GM21786 (cell line): ENCODE measurements at regions not wholly inside any gene's neighbourhood (a gene's known extent, or its start where the extent isn't known, plus 50 kb on each side); places are given as distances from the start of the nearest gene placed in this dataset.

Experiments used
- ATAC-seq: cut with Tn5 transposase; IDR thresholded peaks from one replicate; pipeline ENCODE4 v1.9.1; 2021; ENCODE audit not compliant: unreplicated experiment

DNA sequence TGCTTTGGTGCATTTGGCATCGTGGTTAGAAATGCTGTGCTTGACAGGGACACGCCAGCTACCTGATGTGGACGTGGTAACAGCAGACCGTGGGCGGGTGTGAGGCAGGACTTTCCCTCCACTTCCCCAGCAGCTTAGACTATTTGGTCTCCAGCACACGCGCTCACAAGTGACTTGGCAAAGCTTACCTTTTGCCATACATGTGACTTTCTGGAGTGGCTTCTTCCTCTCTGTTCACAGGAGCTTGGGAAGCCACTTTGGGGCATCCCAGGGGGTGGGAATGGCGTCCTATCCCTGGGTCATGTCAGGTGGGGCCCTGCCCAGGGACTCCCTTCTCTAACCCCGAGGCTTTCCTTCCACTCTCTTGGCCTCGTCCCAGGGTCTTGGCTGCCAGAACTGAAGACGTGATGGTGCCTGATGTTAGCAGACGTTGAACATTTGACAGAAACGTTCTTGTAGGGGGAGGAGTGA, 228.7 kb upstream of the KLF6 start:
- peak; percentile 76 for ATAC-seq

DNA sequence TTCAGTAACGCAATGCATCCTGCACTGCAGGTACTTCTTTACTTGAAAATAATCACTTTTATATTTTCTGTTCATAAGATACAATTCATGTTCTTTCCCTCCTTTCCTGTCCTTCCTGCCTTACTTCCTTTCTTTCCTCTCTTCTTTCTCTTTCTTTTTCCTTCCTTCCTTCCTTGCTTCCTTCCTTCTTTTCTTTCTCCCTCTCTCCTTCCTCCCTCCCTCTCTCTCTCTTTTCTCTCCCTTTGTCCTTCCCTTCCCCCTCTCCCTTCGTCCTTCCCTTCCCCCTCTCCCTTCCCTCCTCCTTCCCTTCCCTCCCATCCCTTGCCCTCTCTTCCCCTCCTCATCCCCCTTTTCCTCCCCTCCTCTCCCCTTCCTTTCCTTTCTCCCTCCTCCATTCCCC, 227.8 kb upstream of the KLF6 start:
- ATAC-seq: no peak

DNA sequence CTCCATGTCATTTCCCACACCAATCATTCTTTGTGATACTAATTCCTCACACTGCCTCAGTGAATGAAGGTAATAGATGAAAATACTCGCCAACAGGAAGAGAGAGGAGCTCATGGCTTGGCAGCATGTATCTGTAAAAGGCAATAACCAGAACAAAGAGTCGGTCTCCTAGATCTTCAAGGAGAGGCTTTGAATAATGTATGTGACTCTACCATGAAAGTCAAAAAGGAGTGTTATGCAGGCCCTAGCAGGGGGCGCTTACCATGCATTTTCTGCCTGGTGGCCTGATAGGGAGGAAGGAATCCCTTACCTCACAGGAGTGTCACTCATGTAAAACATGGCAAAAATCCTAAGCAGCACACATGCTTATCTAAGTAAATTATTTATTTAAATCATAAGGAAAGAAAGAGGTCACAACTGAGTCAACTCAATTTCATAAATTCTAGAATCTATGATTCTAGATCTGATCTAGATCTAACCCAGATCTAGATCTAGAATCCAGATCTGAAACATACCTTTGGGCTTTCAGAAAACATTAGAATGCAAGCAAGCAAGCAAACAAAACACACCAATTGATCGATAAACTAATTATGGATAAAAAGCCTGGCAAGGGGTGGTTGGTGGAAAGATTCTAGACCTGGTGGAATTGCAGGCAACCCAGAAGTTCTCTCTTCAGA, 226.3 kb upstream of the KLF6 start:
- ATAC-seq: no peak

DNA sequence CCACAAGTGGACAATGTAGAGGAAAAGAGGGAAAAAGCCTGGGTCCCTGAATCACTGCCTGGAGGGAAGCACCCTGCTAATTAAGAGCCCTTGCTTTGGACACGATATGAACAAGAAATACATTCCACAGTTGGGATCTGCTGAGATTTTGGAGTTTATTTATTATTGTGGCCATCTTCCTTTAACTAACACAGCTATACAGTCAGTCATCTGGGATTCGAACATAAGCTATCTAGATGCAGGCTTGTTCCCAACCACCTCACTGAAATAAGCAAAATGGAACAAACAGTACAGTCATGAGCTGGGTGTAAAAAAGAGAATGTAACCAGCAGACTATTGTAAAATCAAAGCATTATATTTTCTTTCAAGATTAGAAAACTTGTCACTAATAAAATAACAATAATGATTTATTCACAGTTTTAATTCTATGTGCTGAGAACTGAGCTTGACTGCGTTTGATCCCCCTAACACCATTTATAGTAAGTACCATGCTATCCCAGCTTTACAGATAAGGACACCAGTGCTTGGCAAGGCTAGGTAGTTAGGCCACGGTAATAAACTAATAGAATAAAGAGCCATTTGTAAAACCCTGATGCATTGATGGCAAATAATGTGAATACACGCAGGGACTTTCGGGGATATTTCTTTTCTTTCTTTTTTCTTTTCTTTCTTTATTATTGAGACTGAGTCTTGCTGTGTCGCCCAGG, 223.8 kb upstream of the KLF6 start:
- no peak for ATAC-seq

DNA sequence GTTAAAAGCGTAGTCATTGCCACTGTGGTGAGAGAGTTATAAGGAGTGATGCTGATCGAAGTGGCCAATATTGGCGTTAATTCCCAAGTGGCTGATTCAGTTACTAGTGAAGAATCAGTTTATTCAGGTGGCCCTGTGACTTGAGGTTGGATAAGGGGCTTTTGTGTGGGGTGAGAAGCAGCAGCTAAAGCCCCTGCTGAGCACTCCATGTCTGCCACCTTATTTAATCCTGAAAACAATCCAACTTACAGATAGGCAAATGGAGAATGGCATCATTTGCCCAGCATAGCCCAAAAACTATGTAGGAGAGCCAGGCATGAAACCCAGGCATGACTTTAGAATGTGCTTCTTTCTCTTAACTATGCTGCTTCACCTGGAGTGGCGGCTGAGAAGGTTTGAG, 222.8 kb upstream of the KLF6 start:
- ATAC-seq: no peak

DNA sequence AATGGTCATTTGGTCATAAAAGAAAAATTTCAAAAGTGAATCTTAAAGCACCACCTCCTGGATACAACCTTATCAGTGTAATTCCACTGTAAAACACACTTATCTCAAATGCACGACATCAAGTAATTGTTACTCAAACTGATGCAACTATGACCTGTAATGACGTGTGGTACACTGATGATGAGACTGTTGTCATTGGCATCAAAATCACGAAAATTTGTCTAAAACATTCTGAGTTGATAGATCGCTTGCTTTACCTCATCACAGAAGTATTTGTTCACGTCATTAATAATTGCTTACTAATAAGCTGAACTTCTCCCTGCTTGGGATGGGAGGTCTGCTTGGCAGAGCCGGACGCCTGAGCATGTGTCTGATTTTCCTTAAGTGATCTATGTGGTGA, 221.8 kb upstream of the KLF6 start:
- no peak for ATAC-seq

DNA sequence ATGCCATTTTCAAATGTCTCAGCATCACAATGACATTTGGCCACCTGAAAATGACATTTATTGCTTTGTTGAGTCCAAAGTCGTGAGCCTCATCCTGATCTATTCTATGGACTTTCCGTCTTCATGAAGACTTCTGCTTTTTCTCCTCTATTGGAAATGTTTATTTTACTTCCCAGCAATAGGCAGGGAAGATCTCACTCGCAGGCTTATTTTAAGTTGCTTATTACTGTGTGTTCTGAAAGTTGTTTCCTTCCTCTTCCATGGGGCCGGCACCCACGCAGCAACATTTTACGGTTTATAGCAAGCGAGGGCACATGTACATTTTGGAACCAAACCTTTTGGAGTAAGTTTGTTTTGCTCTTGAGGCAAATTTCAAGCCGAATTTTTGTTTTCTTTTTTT, 221.0 kb upstream of the KLF6 start:
- no peak for ATAC-seq

DNA sequence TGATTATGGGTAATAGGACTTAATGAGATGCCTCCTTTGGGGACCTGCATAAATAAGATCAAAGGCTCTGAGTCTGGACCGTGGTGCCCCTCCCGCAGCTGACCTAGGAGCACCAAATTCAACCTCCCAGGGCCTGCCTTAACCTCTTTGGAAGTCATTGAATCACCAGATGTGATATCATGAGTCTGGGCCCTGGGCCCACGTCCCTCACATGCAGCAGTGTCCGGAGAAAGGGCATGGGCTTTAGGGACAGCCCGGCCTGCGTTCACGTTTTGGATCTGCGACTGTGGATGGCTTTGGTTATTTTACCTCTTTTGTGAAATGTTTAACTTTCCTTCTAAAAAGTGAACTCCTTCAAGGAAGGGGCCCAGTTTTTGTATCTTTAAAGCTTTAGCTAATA, 220.0 kb upstream of the KLF6 start:
- ATAC-seq: no peak

DNA sequence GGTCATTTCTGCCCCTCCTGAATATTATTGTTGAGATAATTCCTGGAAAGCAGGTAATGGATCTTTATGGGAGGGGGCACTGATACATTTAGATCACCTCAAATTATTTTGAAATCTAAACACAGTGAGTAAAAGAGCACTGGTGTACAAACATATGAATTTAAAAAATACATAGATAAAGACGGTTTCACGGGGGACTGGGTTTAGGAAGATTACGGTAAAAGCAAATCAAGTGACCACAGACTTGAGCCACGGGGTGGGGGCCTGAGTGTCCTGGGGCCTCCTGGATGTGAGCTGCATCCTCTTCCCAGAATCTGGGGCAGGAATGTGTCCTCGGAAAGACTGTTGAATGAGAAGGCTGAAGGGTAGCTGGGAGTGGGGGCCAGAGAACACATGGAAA, 219.1 kb upstream of the KLF6 start:
- no peak for ATAC-seq

DNA sequence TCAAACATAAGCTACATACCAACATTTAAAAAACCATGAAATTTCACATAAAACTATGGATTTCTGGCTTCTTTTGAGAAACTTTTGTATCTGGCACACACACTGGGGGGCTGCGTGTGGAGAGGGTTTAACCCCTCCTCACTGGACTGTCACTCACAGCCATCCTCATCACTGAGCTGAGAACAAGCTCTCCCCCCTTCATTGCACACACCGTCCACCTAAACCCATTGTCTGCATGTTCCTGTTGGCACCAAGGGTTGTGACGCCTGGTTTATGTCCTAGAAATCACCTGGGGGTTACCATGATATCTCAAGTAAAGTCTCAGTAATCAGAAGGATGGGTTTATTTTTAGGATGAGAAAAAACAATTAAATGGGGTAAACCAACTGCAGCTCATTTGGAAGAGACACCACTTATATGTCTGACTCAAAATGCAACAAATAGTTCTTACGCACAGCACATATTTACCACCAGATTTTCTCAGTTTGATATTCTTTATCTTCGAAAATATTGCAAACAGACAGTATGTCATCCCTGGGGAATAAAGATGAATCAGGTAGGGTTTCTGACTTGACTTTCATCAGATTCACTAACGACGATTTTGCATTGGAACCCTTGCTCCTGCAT, 218.5 kb upstream of the KLF6 start:
- ATAC-seq: peak; percentile 76

DNA sequence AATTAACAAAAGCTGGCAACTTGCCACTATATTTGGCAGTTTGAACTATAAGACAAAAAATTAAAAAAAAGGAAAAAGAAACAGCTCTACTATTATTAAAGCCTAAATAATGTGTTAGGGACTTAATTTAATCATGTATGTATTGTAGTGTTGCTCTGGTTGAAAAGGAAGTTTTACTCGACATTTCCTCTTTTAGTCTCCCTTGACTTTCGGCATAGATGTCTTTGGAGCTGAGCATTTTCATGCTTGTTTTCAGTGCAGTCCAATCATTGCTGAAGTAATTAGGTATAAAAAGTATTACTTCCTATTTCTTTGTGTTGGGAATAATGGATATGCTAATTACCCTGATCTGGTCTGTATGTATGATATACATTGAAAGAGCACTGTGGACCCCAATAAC, 216.8 kb upstream of the KLF6 start:
- ATAC-seq: no peak

DNA sequence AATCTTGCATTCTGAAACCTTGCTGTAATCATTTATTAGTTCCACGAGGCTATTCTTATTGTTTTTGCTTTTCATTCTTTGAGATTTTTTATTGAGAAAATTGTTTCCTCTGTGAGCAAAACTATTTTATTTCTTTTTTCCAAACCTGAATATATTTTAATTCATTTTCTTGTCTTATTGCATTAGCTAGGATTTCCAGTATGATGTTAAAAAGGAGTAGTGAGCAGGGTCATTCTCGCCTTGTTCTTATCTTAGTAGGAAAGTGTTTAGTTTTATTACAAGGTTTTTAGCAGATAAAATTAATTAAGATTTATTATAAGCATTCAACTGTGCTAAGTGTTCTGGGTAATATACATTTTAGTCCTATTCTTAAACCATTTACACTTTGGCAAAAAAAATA, 214.6 kb upstream of the KLF6 start:
- ATAC-seq: no peak

DNA sequence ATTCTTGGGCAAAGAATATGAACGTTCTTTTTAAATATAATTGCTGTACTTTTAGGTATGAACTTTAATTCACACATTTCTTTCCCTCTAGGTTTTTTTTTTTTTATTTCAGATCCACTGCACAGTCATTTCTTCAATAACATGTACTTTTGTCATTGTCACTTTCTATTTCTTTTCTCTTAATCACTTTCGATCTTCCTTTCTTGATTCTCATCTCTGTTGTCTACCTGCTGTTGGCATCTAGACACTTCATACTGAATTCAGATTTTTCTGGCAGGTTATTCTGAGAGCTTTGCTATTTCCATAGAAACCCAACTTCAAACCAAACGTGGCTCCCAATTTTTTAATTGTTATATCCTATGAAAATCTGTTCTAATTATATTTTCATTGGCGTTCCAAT, 211.7 kb upstream of the KLF6 start:
- ATAC-seq: no peak

DNA sequence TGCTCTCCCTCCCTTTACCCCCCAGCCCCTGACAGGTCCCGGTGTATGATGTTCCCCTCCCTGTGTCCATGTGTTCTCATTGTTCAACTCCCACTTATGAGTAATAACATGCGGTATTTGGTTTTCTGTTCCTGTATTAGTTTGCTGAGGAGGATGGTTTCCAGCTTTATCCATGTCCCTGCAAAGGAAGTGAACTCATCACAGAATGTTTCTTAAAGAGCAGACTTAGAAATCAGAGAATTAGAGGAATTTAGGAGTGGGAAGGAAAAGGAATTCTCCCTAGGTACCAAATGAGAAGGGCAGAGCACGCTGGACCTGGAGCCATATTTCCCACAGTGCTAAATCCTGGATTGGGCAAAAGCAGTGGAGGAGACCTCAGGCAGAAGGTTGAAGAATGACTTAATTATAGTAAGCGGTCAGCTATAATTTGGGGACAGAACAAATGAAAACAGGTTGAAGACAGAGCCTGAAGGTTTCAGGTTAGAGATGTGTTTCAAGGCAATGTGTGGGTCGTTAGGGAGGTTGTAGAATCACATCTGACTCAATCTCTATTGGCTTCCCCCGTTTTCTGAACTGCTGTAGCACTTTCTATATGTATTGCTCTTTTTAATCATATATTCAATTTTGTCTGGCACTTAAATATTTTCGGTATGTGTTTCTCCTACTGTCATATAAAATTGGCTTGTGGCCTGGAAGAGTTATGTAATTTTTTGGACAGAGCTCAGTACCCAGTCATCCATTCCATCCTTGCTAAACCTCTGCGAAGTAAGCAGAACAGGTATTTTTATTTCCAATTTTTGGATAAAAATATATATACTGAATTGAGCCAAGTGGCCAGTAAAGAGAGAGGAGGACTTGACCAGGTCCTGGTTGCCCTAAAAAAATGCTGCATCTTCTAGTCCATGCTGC, 210.5 kb upstream of the KLF6 start:
- no peak for ATAC-seq

DNA sequence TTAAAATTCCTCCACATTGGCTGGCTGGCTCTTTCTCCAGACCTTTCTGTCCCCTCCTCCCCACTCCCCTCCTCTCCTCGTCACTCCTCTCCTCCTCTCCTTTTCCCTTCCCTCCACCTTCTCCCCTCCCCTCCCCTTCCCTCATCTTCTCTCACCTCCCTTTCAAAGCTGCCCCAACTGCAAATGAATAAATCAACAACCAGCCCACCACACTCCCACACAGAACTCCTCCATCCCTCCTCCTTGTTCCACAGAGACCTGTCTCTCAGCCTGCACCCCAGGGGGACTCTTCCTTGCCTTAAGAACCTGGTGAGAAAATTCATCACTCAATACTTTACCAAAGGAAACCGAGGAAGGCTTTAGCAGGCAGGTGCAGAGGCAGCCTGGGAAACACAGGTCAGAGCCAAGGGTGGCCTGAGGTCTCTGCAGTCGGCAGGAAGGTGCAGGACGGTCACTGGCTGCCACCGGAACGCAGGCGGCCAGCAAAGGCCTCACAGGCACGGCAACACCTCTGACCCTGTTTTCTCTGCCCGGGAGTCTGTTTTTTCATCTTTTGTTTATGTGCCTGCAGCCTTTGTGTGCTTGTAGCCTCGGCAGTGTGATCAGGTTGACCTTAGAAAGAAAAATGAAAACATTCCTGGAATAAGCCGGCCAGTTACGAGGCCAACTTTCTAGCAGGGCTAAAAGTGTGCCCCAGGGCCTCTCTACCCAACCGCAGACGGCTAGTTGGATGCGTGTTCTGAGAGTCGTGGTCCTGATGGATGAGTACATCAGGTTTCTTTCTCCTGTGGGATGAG, 207.6 kb upstream of the KLF6 start:
- no peak for ATAC-seq

DNA sequence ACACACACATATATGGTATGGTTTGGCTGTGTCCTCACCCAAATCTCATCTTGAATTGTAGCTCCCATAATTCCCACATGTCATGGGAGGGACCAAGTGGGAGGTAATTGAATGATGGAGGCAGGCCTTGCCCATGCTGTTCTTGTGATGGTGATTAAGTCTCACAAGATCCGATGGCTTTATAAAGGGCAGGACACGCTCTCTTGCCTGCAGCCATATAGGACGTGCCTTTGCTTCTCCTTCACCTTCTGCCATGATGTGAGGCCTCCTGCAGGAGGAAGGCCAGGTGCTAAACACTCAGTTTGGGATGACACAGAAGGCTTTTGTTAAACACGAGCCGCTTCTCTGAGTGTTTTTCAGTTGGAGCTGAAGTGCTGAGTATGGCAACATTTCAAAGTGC, 205.3 kb upstream of the KLF6 start:
- ATAC-seq: no peak

DNA sequence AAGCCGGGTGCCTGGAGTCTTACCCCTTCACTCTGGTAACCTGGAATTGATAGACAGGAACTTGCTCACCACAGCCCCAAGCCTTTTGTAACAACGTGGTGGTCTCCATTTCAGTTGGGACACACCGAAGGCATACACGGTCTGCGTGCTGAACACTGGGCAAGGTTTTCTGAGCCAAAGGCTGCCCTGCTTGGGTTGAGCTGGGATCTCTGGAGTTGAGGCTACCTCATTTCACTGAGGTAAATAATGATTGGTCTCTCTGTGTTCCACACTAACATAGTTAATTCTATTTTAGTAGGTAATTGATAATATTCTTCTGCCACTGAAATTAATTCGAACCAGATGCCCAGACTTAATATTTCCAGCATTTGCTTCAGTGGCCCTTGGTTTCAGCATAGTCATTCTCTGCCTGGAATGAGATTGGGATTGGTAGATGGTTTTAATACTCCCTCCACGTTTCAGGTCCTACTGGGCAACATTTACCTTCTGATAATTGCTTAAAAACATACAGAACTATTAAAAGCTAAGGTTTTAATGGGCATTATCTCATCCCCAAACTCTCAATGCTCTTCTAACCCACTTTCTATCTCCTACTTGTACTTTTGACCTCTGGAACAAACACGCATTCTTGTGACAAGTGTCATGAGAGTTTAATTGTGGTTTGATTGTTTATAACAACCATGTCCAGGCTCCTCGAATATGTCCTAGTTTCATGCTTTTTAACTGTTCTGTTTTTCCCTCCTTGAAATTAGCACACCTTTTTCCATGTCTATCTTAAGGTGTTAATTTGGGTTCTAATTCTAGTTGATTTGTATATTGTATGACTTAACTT, 202.3 kb upstream of the KLF6 start:
- ATAC-seq: no peak

DNA sequence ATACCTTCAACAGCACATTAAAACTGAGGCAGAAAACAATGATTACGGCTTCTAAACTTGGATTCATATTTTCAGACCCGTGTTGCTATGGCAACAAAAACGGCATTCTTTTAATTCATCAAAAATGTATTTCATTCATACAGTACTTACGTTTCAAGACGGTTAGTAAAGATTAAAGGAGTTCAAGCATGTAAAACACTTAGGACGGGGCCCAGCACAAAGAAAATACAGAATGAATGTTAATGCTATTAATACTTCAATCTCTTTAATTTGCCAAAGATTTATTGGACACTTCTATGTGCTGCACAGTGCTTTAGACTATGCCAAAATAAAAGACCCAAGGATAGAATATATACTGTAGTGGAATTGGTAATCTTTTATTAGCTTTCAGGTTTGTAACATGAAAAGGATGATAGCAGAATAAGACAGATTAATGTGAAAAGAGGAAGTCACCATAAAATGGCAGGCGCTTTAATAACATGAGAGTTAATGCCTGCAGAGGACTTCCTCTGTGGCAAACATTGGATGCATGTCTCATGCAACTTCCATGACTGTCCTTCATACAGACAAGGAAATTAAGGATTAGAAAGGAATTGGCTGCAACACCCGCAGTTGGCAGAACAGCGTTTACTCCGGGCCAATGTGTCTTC, 201.6 kb upstream of the KLF6 start:
- ATAC-seq: no peak

DNA sequence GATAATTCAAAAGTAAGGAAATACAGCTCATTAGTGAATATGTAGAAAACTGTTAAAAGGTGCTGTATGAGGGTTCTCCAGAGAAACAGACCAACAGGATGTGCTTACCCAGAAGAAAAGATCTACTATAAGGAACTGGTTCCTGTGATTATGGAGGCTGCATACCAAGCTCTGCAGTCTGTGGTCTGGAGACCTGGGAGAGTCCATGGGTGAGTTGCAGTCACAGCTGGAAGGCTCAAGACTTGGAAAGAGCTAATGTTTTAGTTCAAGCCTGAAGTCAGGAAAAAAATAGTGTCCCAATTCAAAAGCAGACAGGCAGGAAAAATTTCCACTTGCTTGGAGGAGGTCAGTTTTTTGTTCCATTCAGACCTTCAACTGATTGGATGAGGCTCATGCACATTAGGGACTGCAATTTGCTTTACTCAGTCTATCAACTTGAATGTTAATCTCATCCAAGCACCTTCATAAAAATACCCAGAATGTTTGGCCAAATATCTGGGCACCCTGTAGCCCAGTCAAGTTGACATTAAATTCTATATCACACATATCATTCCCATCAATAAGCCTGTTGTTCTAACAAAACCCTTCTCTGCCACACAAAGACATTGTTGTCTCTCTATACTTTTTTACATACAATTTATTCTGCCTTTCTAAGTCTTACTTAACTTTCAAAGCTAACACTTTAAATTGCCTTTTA, 197.9 kb upstream of the KLF6 start:
- ATAC-seq: no peak
